CD4-positive, alpha-beta memory T cell (primary cell): ENCODE measurements at regions not wholly inside any gene's neighbourhood (a gene's known extent, or its start where the extent isn't known, plus 50 kb on each side); places are given as distances from the start of the nearest gene placed in this dataset.

Source experiments
- CTCF ChIA-PET: fragments of 350-600 bp; sonication (Branson Sonifier 250); formaldehyde crosslinking; loops from one replicate; lab custom pipeline; 2021; ENCODE audit warnings: inconsistent platforms; ENCODE audit not compliant: partially characterized antibody; lab: Charles Lee
- POLR2A ChIA-PET: fragments of 350-600 bp; sonication (Branson Sonifier 250); formaldehyde crosslinking; loops from one replicate; lab custom pipeline; 2021; ENCODE audit not compliant: partially characterized antibody; lab: Charles Lee
- DNase-seq, 5 donors: peaks; one replicate each; pipeline versions ENCODE4 v3.0.0 to v3.0.0-alpha.2; 2020 to 2022; ENCODE audit warnings: mixed read lengths in 1 of 5
- H3K27ac ChIP-seq: one replicate; pipeline ENCODE4 v1.7.0; 2013; ENCODE audit warnings: low read depth, low read length
- H3K27me3 ChIP-seq: 2 replicates; pipeline ENCODE4 v1.7.0; 2013; ENCODE audit warnings: mild to moderate bottlenecking, low read length, moderate library complexity; ENCODE audit not compliant: insufficient read depth
- H3K36me3 ChIP-seq: 2 replicates; pipeline ENCODE4 v1.7.0; 2013; ENCODE audit warnings: mild to moderate bottlenecking, low read length, moderate library complexity; ENCODE audit not compliant: insufficient read depth
- H3K4me1 ChIP-seq: 2 replicates; pipeline ENCODE4 v1.7.0; 2013; ENCODE audit warnings: mild to moderate bottlenecking, low read length, moderate library complexity; ENCODE audit not compliant: insufficient read depth
- H3K4me3 ChIP-seq, 2 donors: one replicate each; pipeline ENCODE4 v1.7.0; 2013; ENCODE audit warnings: low read length in 2 of 2, mild to moderate bottlenecking in 1 of 2
- H3K9me3 ChIP-seq, 2 donors: one replicate each; pipeline ENCODE4 v1.7.0; 2013; ENCODE audit warnings: low read length in 2 of 2, control low read depth in 1 of 2; ENCODE audit not compliant: control insufficient read depth in 1 of 2
- H3K27ac Mint-ChIP-seq, 7 donors: one replicate each; pipeline ENCODE4 v1.8.0; 2020 to 2021; ENCODE audit warnings: mixed read lengths in 7 of 7, mild to moderate bottlenecking in 6 of 7, inconsistent platforms in 3 of 7, moderate library complexity in 3 of 7
- H3K27me3 Mint-ChIP-seq, 2 donors: one replicate each; pipeline ENCODE4 v1.8.0; 2020 to 2021; ENCODE audit warnings: mixed read lengths in 2 of 2
- H3K36me3 Mint-ChIP-seq, 2 donors: one replicate each; pipeline ENCODE4 v1.8.0; 2020 to 2021; ENCODE audit warnings: mixed read lengths in 2 of 2, inconsistent platforms in 1 of 2, mild to moderate bottlenecking in 1 of 2
- H3K4me1 Mint-ChIP-seq, 4 donors: one replicate each; pipeline ENCODE4 v1.8.0; 2020 to 2021; ENCODE audit warnings: mixed read lengths in 4 of 4, mild to moderate bottlenecking in 1 of 4
- H3K4me3 Mint-ChIP-seq, 8 donors: one replicate each; pipeline ENCODE4 v1.8.0; 2020 to 2021; ENCODE audit warnings: mixed read lengths in 8 of 8, mild to moderate bottlenecking in 7 of 8, moderate library complexity in 6 of 8, inconsistent platforms in 3 of 8
- H3K9me3 Mint-ChIP-seq, 8 donors: one replicate each; pipeline ENCODE4 v1.8.0; 2020 to 2021; ENCODE audit warnings: mixed read lengths in 8 of 8, mild to moderate bottlenecking in 5 of 8, inconsistent platforms in 3 of 8, moderate library complexity in 1 of 8
- intact Hi-C: fragments of 100-400 bp; cut with micrococcal nuclease; formaldehyde crosslinking; loops from one replicate; pipeline ENCODE4 v1.15.1; 2023

DNA sequence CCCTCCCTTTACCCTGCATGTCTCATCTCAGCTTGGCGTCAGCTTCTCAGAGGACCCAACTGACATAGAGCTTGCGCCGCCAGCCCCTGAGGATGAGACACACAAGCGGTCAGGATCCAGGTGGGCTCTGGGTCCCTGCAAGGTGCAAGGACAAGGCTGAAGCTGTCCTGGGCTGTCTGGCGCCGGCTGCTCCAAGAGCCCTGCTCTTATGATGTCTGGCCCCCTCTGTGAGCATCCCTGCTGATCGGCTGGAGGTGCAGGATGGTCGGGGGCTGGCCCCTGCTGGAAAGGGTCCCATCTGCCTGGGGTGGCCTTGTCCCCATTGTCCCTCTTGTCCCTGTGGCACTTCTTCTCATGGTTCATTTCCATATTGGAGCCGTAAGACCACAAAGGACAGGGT, 479.0 kb downstream of the NPHP4 start:
- no peak overlapping the region for H3K27ac Mint-ChIP-seq
- no peak for DNase-seq
- ChIA-PET CTCF (interaction anchor here (1.1 to 1.6 kb wide), 3 partner anchors 9 to 21 kb away, joined by 3 to 6 read pairs (median 3); no protein-coding TSS in a partner anchor), POLR2A (no interaction called here)
- Histone ChIP-seq H3K4me3 (no peak overlapping the region), H3K36me3 (no peaks in the 10 kb centered on the region), H3K9me3 (no peaks in the 10 kb centered on the region), H3K27ac (no peak overlapping the region), H3K27me3 (no peaks in the 10 kb centered on the region), H3K4me1 (peaks cover 3% of the 10 kb centered on the region)
- H3K36me3 Mint-ChIP-seq, result no peaks in the 10 kb centered on the region
- no peaks in the 10 kb centered on the region for H3K9me3 Mint-ChIP-seq
- H3K4me3 Mint-ChIP-seq, result no peak overlapping the region
- intact Hi-C loops, result loop anchor here (5.0 kb wide), 1 partner anchor 674 kb away; no protein-coding TSS in a partner anchor
- H3K27me3 Mint-ChIP-seq, result peaks cover 3 to 9% of the 10 kb centered on the region in 2 donors
- H3K4me1 Mint-ChIP-seq, result peaks cover 0 to 5% (median 2%) of the 10 kb centered on the region in 4 donors

DNA sequence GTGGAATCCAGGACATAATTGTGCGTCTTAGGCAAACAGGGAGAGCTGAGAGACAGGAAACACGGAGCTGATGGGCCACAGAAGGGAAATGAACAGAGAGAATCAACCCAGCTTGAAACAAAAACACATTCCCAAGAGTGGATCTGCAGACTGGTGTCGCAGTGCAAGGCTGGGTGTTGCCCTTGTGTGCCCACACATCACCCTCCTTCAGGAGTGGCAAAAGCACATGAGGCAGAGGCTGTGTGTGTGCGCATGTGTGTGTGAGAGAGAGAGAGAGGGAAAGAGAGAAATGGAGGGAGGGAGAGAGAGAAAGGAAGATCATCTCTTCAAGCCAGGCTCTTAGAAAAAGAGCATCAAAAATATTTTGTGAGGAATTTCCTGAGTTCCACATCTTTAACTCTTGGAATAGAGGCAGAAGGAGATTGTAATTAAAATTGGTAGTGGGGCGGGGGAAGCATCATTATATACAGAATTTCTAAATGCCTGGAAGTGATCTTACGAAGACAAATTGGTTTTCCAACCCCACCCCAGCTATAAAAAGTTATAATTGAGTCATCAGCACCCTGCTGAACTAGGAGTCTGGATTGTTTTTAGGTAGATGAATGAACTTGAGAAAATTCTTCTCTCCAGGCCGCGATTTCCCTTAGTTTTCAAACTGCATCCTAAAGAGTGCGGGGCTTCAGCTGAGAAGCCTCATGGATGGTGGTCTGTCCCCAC, 480.7 kb downstream of the NPHP4 start:
- Histone ChIP-seq H3K4me3 (no peak overlapping the region), H3K27ac (no peak overlapping the region), H3K9me3 (no peaks in the 10 kb centered on the region), H3K36me3 (no peaks in the 10 kb centered on the region), H3K4me1 (peaks cover 3% of the 10 kb centered on the region), H3K27me3 (no peaks in the 10 kb centered on the region)
- Mint-ChIP-seq H3K36me3 (no peaks in the 10 kb centered on the region), H3K27ac (no peak overlapping the region), H3K4me1 (peaks cover 0 to 5% (median 2%) of the 10 kb centered on the region in 4 donors), H3K9me3 (no peaks in the 10 kb centered on the region), H3K4me3 (no peak overlapping the region), H3K27me3 (peaks cover 0 to 11% of the 10 kb centered on the region in 2 donors)
- ChIA-PET CTCF (interaction anchor here (1.4 to 3.5 kb wide), 6 partner anchors 11 to 463 kb away, joined by 3 to 17 read pairs (median 10); no protein-coding TSS in a partner anchor), POLR2A (no interaction called here)
- DNase-seq, result no peak
- intact Hi-C loops, result loop anchor here (2.0 to 5.0 kb wide), 2 partner anchors 155 to 676 kb away; no protein-coding TSS in a partner anchor

- ChIA-PET POLR2A (no interaction called here), CTCF (interaction anchor here (0.7 to 3.5 kb wide), 18 partner anchors 10 to 736 kb away, joined by 3 to 17 read pairs (median 4); no protein-coding TSS in a partner anchor)
- Mint-ChIP-seq H3K4me3 (no peak overlapping the region), H3K9me3 (no peaks in the 10 kb centered on the region), H3K27me3 (peaks cover 0 to 9% of the 10 kb centered on the region in 2 donors), H3K4me1 (peaks cover 0 to 5% (median 2%) of the 10 kb centered on the region in 4 donors), H3K27ac (no peak overlapping the region), H3K36me3 (no peaks in the 10 kb centered on the region)
- Histone ChIP-seq H3K4me3 (no peak overlapping the region), H3K27ac (no peak overlapping the region), H3K36me3 (no peaks in the 10 kb centered on the region), H3K27me3 (no peaks in the 10 kb centered on the region), H3K9me3 (no peaks in the 10 kb centered on the region), H3K4me1 (peaks cover 3% of the 10 kb centered on the region)
- peak; percentile 47 to 58 (median 53) for DNase-seq
- intact Hi-C loops, result loop anchor here (2.0 to 5.0 kb wide), 2 partner anchors 157 to 677 kb away; no protein-coding TSS in a partner anchor
Observed at GRCh38 chr1:5509664-5510452, 482.4 kb downstream of the NPHP4 start.

GRCh38 chr1:5508669-5509330, 483.4 kb downstream of the NPHP4 start:
- DNase-seq, result no peak
- H3K36me3 Mint-ChIP-seq, result no peaks in the 10 kb centered on the region
- intact Hi-C loops, result no loop called here
- Histone ChIP-seq H3K36me3 (no peaks in the 10 kb centered on the region), H3K27ac (no peak overlapping the region), H3K4me1 (peaks cover 3% of the 10 kb centered on the region), H3K9me3 (no peaks in the 10 kb centered on the region), H3K27me3 (no peaks in the 10 kb centered on the region), H3K4me3 (no peak overlapping the region)
- no peaks in the 10 kb centered on the region for H3K9me3 Mint-ChIP-seq
- H3K27ac Mint-ChIP-seq, result no peak overlapping the region
- POLR2A ChIA-PET, result no interaction called here
- CTCF ChIA-PET, result interaction anchor here (1.0 to 3.1 kb wide), 5 partner anchors 16 to 466 kb away, joined by 3 to 11 read pairs (median 4); no protein-coding TSS in a partner anchor
- peaks cover 0 to 5% (median 2%) of the 10 kb centered on the region in 4 donors for H3K4me1 Mint-ChIP-seq
- no peak overlapping the region for H3K4me3 Mint-ChIP-seq
- peaks cover 0 to 12% of the 10 kb centered on the region in 2 donors for H3K27me3 Mint-ChIP-seq

- Histone ChIP-seq H3K4me3 (no peak overlapping the region), H3K4me1 (peaks cover 3% of the 10 kb centered on the region), H3K9me3 (no peaks in the 10 kb centered on the region), H3K27me3 (no peaks in the 10 kb centered on the region), H3K36me3 (no peaks in the 10 kb centered on the region), H3K27ac (no peak overlapping the region)
- POLR2A ChIA-PET, result no interaction called here
- Mint-ChIP-seq H3K27ac (no peak overlapping the region), H3K4me3 (no peak overlapping the region), H3K4me1 (peaks cover 0 to 5% (median 2%) of the 10 kb centered on the region in 4 donors), H3K27me3 (peaks cover 0 to 15% of the 10 kb centered on the region in 2 donors), H3K9me3 (no peaks in the 10 kb centered on the region), H3K36me3 (no peaks in the 10 kb centered on the region)
- intact Hi-C loops, result no loop called here
- CTCF ChIA-PET, result no interaction called here
- DNase-seq, result no peak
Observed at GRCh38 chr1:5507340-5507739, 484.9 kb downstream of the NPHP4 start.

DNA sequence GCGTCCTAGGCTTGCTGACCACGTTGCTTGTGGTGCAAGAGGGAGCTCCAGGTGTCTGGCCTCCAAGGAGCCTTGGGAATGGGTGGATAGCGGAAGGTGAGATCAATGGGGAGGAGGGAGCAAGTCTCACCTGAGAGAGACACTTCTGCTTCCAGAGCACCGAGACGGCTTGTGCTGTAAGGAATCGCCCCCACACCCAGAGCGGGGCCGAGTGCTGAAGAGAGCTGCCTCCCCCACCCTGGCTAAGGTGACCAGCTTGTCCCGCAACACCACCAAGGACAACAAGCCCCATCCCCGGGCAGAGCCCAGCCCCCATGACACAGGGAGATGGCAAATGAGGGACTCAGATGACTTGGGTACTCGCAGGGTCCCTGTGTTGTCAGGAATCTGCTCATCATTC, 485.6 kb downstream of the NPHP4 start:
- ChIA-PET CTCF (interaction anchor here (1.2 kb wide), 1 partner anchor 8 kb away, joined by 6 read pairs; no protein-coding TSS in a partner anchor), POLR2A (no interaction called here)
- intact Hi-C loops, result no loop called here
- DNase-seq, result no peak
- Mint-ChIP-seq H3K36me3 (no peaks in the 10 kb centered on the region), H3K4me3 (no peak overlapping the region), H3K27me3 (peaks cover 0 to 17% of the 10 kb centered on the region in 2 donors), H3K27ac (peak overlapping the region in 1 of 7 donors; percentile 7), H3K4me1 (peaks cover 0 to 5% (median 2%) of the 10 kb centered on the region in 4 donors), H3K9me3 (no peaks in the 10 kb centered on the region)
- Histone ChIP-seq H3K4me1 (peaks cover 3% of the 10 kb centered on the region), H3K9me3 (no peaks in the 10 kb centered on the region), H3K27me3 (no peaks in the 10 kb centered on the region), H3K27ac (no peak overlapping the region), H3K36me3 (no peaks in the 10 kb centered on the region), H3K4me3 (no peak overlapping the region)
